Gastrocnemius medialis (tissue), 4 donors: ENCODE measurements at regions not wholly inside any gene's neighbourhood (a gene's known extent, or its start where the extent isn't known, plus 50 kb on each side); places are given as distances from the start of the nearest gene placed in this dataset.

ENCODE experiments used
- ATAC-seq, 2 donors: fragments of 150-250 bp; one replicate each; pipeline ENCODE4 v1.9.1; 2016
- DNase-seq, 2 donors: peaks; one replicate each; pipeline ENCODE4 v3.0.0-alpha.2; 2019
- H3K27ac ChIP-seq, 4 donors: fragments of 200-600 bp; sonication (generic); 1 replicate in 1 of 4; 2 replicates in 3 of 4; pipeline ENCODE4 v1.5.1; 2016 to 2018; ENCODE audit warnings: mild to moderate bottlenecking in 2 of 4, moderate library complexity in 1 of 4
- H3K27me3 ChIP-seq, 3 donors: fragments of 200-600 bp; sonication (generic) in 2 of 3; 1 replicate in 1 of 3; 2 replicates in 2 of 3; pipeline versions ENCODE4 v1.5.1 to v1.6.0; 2016 to 2019; ENCODE audit warnings: mild to moderate bottlenecking in 1 of 3, moderate library complexity in 1 of 3
- H3K36me3 ChIP-seq, 2 donors: fragments of 200-600 bp; sonication (generic) in 1 of 2; one replicate each; pipeline ENCODE4 v1.5.1; 2017 to 2018
- H3K4me1 ChIP-seq, 2 donors: fragments of 200-600 bp; sonication (generic) in 1 of 2; one replicate each; pipeline ENCODE4 v1.5.1; 2016 to 2017; ENCODE audit warnings: mild to moderate bottlenecking in 2 of 2
- H3K4me3 ChIP-seq, 4 donors: fragments of 200-600 bp; sonication (generic) in 3 of 4; 1 replicate in 1 of 4; 2 replicates in 3 of 4; pipeline ENCODE4 v1.5.1; 2016 to 2019; ENCODE audit warnings: mild to moderate bottlenecking in 2 of 4
- H3K9me3 ChIP-seq, 3 donors: fragments of 200-600 bp; sonication (generic) in 2 of 3; 1 replicate in 1 of 3; 2 replicates in 2 of 3; pipeline ENCODE4 v1.5.1; 2016 to 2019
- POLR2A ChIP-seq, 2 donors: fragments of 450-650 bp; IDR thresholded peaks; one replicate each; pipeline ENCODE4 v1.6.1; 2017; ENCODE audit warnings: antibody characterized with exemption in 2 of 2, mild to moderate bottlenecking in 2 of 2, moderate library complexity in 2 of 2
- in situ Hi-C, 4 donors: fragments of 200-750 bp; cut with MboI; loops; one replicate each; pipeline versions ENCODE4 v1.15.0 to v1.8.0; 2017; ENCODE audit warnings: low sequenced_read_pairs in 4 of 4
- intact Hi-C: fragments of 100-400 bp; cut with DNase I; formaldehyde crosslinking; loops from one replicate; pipeline ENCODE4 v1.15.1; 2023; ENCODE audit warnings: low total_unique reads
- TF ChIP-seq, protein P1 (sequence below), 5 experiments: fragments of 450-650 bp in 3 of 5; fragments of 200-600 bp in 2 of 5; sonication (generic) in 2 of 5; IDR thresholded peaks in 4 of 5; conservative IDR thresholded peaks in 1 of 5; 1 replicate in 4 of 5; 2 replicates in 1 of 5; pipeline ENCODE4 v1.5.1; 2016 to 2019; ENCODE audit warnings: antibody characterized with exemption in 5 of 5, mild to moderate bottlenecking in 3 of 5, moderate library complexity in 3 of 5

DNA sequence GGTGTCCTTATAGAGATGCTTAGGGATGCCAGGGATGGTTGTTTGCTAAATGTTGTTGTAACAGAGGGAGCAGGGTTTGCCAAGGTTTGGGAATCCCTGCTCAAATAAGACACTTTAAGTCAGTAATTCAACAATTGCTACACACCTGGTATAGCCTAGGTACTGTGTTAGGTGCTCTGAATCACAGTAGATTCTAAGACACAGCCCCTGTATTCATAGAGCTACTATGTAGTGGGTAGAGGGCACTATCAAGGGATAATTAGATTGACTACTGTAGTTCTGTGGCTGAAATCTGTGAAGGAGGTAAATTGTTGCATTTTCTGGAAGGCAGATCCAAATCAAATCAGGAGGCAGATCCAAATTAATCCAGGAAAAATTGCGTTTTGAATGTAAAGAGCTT, 149.2 kb downstream of the C12orf75 start:
- no peak for DNase-seq
- in situ Hi-C loops (no loop called here), intact Hi-C loops (no loop called here)
- no peak overlapping the region for H3K4me3 ChIP-seq
- ATAC-seq: no peak
- no peak overlapping the region for H3K27ac ChIP-seq
- no peaks in the 10 kb centered on the region for H3K27me3 ChIP-seq
- no peaks in the 10 kb centered on the region for H3K36me3 ChIP-seq
- H3K4me1 ChIP-seq: peaks cover under 1 to 11% of the 10 kb centered on the region in 2 donors
- no peaks in the 10 kb centered on the region for H3K9me3 ChIP-seq
- TF ChIP-seq, protein P1, sequence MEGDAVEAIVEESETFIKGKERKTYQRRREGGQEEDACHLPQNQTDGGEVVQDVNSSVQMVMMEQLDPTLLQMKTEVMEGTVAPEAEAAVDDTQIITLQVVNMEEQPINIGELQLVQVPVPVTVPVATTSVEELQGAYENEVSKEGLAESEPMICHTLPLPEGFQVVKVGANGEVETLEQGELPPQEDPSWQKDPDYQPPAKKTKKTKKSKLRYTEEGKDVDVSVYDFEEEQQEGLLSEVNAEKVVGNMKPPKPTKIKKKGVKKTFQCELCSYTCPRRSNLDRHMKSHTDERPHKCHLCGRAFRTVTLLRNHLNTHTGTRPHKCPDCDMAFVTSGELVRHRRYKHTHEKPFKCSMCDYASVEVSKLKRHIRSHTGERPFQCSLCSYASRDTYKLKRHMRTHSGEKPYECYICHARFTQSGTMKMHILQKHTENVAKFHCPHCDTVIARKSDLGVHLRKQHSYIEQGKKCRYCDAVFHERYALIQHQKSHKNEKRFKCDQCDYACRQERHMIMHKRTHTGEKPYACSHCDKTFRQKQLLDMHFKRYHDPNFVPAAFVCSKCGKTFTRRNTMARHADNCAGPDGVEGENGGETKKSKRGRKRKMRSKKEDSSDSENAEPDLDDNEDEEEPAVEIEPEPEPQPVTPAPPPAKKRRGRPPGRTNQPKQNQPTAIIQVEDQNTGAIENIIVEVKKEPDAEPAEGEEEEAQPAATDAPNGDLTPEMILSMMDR (IDR thresholded peaks at IDR 0.05 in 4 of 5, conservative IDR thresholded peaks at IDR 0.05 in 1 of 5): no peak
- TF ChIP-seq POLR2A (IDR thresholded peaks at IDR 0.05): no peak

- H3K36me3 ChIP-seq: no peaks in the 10 kb centered on the region
- in situ Hi-C loops (no loop called here), intact Hi-C loops (no loop called here)
- TF ChIP-seq, protein P1 (IDR thresholded peaks at IDR 0.05 in 4 of 5, conservative IDR thresholded peaks at IDR 0.05 in 1 of 5): no peak
- no peak for TF ChIP-seq POLR2A (IDR thresholded peaks at IDR 0.05)
- H3K27ac ChIP-seq: no peak overlapping the region
- H3K4me3 ChIP-seq: no peak overlapping the region
- peaks cover 4 to 15% of the 10 kb centered on the region in 2 donors for H3K4me1 ChIP-seq
- no peaks in the 10 kb centered on the region for H3K9me3 ChIP-seq
- DNase-seq (no peak), ATAC-seq (no peak)
- H3K27me3 ChIP-seq: no peaks in the 10 kb centered on the region
Observed at GRCh38 chr12:105480162-105480561, 149.7 kb downstream of the C12orf75 start.

DNA sequence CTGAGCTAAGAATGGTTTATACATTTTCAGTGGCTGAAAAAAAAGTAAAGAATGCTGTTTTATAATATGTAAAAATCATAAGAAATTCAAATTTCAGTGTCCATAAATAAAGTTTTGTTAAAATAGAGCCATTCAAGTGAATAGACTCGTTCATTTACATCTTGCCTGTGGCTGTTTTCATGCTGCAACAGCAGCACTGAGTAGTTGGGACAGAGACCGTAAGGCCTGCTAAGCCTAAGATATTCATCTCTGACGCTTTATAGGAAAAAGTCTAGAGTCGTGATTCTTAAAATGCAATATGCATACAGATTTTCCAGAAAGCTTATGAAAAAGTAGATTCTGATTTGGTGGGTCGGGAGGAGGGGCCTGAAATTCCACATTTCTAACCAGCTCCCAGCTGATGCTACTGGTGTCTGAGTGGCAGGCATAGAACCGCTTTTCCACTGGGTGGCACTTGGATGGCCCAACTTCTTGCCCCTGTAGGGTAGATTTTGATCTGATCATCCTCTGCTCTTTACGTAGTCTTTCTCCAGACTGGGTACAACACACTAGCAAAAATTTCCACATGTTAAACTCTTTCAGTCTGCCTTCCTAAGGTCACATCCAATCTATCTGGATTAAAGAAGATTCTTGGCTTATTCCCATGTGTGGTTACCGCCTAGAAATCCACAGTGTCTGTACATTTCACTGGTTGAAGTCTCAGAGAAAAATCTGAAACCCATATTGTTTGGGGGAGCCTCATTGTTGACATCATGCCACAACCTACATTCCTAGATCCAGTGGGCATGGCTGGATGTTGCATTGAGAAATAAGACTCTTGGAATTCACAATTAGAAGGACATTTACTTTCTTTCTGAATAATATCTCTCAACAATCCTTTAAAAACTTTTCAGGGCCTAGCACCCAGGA, 151.2 kb downstream of the C12orf75 start:
- no peak for TF ChIP-seq POLR2A (IDR thresholded peaks at IDR 0.05)
- TF ChIP-seq, protein P1 (IDR thresholded peaks at IDR 0.05 in 4 of 5, conservative IDR thresholded peaks at IDR 0.05 in 1 of 5): no peak
- DNase-seq (no peak), ATAC-seq (no peak)
- intact Hi-C loops (no loop called here), in situ Hi-C loops (no loop called here)
- no peak overlapping the region for H3K4me3 ChIP-seq
- no peaks in the 10 kb centered on the region for H3K9me3 ChIP-seq
- no peak overlapping the region for H3K27ac ChIP-seq
- peaks cover 14 to 23% of the 10 kb centered on the region in 2 donors for H3K4me1 ChIP-seq
- no peaks in the 10 kb centered on the region for H3K27me3 ChIP-seq
- H3K36me3 ChIP-seq: no peaks in the 10 kb centered on the region

GRCh38 chr12:105482951-105483350, 152.5 kb downstream of the C12orf75 start:
- in situ Hi-C loops: no loop called here
- Histone ChIP-seq H3K36me3 (no peaks in the 10 kb centered on the region), H3K9me3 (no peaks in the 10 kb centered on the region), H3K27me3 (no peaks in the 10 kb centered on the region), H3K27ac (no peak overlapping the region), H3K4me3 (no peak overlapping the region), H3K4me1 (peaks cover 14 to 15% of the 10 kb centered on the region in 2 donors)
- DNase-seq (no peak), ATAC-seq (no peak)
- TF ChIP-seq, protein P1 (IDR thresholded peaks at IDR 0.05 in 4 of 5, conservative IDR thresholded peaks at IDR 0.05 in 1 of 5): no peak
- TF ChIP-seq POLR2A (IDR thresholded peaks at IDR 0.05): no peak
- intact Hi-C loops: no loop called here
